Neural progenitor cell (in vitro differentiated cells): ENCODE measurements at regions not wholly inside any gene's neighbourhood (a gene's known extent, or its start where the extent isn't known, plus 50 kb on each side); places are given as distances from the start of the nearest gene placed in this dataset.

Experiments used
- EZH2 ChIP-seq: fragments of 200-600 bp; sonication (generic); IDR thresholded peaks from 2 replicates; pipeline ENCODE4 v1.6.1; 2017; ENCODE audit warnings: antibody characterized with exemption, mild to moderate bottlenecking, moderate library complexity
- EZH2phosphoT487 ChIP-seq: fragments of 200-600 bp; sonication (generic); IDR thresholded peaks from 2 replicates; pipeline ENCODE4 v1.6.1; 2017; ENCODE audit warnings: antibody characterized with exemption
- TF ChIP-seq, protein P1 (sequence below): fragments of 200-600 bp; sonication (generic); IDR thresholded peaks from 2 replicates; pipeline ENCODE4 v1.5.1; 2017; ENCODE audit warnings: antibody characterized with exemption, mild to moderate bottlenecking

DNA sequence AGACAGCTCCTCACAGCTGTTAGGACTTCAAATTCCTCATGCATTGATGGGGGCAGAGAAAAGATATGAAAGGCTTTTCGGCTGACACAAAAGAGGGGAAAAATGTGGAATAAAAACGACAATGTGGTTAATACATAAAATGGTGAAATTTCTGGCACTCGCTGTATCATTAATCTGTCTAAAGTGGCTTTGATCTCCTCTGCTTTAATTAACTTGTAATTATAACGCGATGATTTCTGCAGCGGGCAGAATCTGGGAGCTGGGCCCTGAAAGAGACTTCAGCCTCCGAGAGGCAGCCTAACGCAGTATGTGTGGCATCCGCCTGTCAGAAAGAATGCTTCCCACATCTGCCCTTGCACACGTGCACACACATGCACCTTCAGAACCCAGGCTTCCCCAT lies 144.1 kb upstream of the IGSF21 start:
- TF ChIP-seq, protein P1, sequence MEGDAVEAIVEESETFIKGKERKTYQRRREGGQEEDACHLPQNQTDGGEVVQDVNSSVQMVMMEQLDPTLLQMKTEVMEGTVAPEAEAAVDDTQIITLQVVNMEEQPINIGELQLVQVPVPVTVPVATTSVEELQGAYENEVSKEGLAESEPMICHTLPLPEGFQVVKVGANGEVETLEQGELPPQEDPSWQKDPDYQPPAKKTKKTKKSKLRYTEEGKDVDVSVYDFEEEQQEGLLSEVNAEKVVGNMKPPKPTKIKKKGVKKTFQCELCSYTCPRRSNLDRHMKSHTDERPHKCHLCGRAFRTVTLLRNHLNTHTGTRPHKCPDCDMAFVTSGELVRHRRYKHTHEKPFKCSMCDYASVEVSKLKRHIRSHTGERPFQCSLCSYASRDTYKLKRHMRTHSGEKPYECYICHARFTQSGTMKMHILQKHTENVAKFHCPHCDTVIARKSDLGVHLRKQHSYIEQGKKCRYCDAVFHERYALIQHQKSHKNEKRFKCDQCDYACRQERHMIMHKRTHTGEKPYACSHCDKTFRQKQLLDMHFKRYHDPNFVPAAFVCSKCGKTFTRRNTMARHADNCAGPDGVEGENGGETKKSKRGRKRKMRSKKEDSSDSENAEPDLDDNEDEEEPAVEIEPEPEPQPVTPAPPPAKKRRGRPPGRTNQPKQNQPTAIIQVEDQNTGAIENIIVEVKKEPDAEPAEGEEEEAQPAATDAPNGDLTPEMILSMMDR: no peak
- TF ChIP-seq EZH2phosphoT487: no peak
- no peak for TF ChIP-seq EZH2
